Neural cell (in vitro differentiated cells): ENCODE measurements at regions not wholly inside any gene's neighbourhood (a gene's known extent, or its start where the extent isn't known, plus 50 kb on each side); places are given as distances from the start of the nearest gene placed in this dataset.

Experiments
- CTCF ChIP-seq: fragments of 450-650 bp; IDR thresholded peaks from 2 replicates; pipeline ENCODE4 v1.5.1; 2014; ENCODE audit warnings: antibody characterized with exemption, mild to moderate bottlenecking, moderate library complexity; ENCODE audit not compliant: poor library complexity, severe bottlenecking
- EZH2 ChIP-seq: fragments of 200-600, 300-800 bp; shearing (Covaris generic), sonication (generic); IDR thresholded peaks from 2 replicates; pipeline ENCODE4 v1.6.1; 2014; ENCODE audit warnings: antibody characterized with exemption, low read length, borderline replicate concordance, mild to moderate bottlenecking; ENCODE audit not compliant: insufficient read depth, poor library complexity, severe bottlenecking
- POLR2AphosphoS5 ChIP-seq: IDR thresholded peaks from 2 replicates; pipeline ENCODE4 v1.6.1; 2012
- REST ChIP-seq: IDR thresholded peaks from 2 replicates; pipeline ENCODE4 v1.6.1; 2012; ENCODE audit warnings: borderline replicate concordance

DNA sequence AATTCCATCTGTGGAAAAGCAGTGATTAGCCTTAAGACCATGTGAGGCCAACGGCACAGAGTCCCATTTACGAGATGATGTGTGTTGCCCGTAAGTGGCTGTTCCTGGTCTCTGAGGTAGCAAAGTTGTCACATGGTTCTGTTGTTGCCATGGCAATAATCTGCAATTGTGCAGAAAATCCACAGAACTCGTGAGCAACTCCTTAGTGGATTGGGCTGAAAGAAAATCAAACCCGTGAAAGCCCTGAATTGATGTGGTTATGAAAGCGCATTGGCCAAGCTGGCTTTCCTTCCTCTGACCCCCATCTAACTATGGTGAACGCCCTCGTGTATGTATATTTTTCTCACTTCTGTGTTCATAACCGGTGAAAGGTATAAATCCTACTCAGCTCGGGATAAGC is 614.7 kb downstream of the EBF1 start:
- TF ChIP-seq EZH2: no peak
- no peak for TF ChIP-seq CTCF
- peak; percentile 18 for TF ChIP-seq REST
- peak; percentile 19 for TF ChIP-seq POLR2AphosphoS5
